Neural cell (in vitro differentiated cells): ENCODE measurements at regions not wholly inside any gene's neighbourhood (a gene's known extent, or its start where the extent isn't known, plus 50 kb on each side); places are given as distances from the start of the nearest gene placed in this dataset.

Experiments
- CTCF ChIP-seq: fragments of 450-650 bp; IDR thresholded peaks from 2 replicates; pipeline ENCODE4 v1.5.1; 2014; ENCODE audit warnings: antibody characterized with exemption, mild to moderate bottlenecking, moderate library complexity; ENCODE audit not compliant: poor library complexity, severe bottlenecking
- EZH2 ChIP-seq: fragments of 200-600, 300-800 bp; shearing (Covaris generic), sonication (generic); IDR thresholded peaks from 2 replicates; pipeline ENCODE4 v1.6.1; 2014; ENCODE audit warnings: antibody characterized with exemption, low read length, borderline replicate concordance, mild to moderate bottlenecking; ENCODE audit not compliant: insufficient read depth, poor library complexity, severe bottlenecking
- MXI1 ChIP-seq: fragments of 450-650 bp; conservative IDR thresholded peaks from 2 replicates; pipeline ENCODE4 v1.6.1; 2014; ENCODE audit warnings: antibody characterized with exemption, mild to moderate bottlenecking; ENCODE audit not compliant: poor library complexity, severe bottlenecking
- POLR2AphosphoS5 ChIP-seq: IDR thresholded peaks from 2 replicates; pipeline ENCODE4 v1.6.1; 2012
- RAD21 ChIP-seq: fragments of 450-650 bp; conservative IDR thresholded peaks from 2 replicates; pipeline ENCODE4 v1.6.1; 2014; ENCODE audit warnings: antibody characterized with exemption, mild to moderate bottlenecking, moderate library complexity
- SMC3 ChIP-seq: fragments of 450-650 bp; conservative IDR thresholded peaks from 2 replicates; pipeline ENCODE4 v1.6.1; 2014; ENCODE audit warnings: antibody characterized with exemption, mild to moderate bottlenecking, moderate library complexity; ENCODE audit not compliant: poor library complexity

- TF ChIP-seq EZH2 (no peak), CTCF (no peak), MXI1 (no peak), POLR2AphosphoS5 (no peak), SMC3 (no peak), RAD21 (no peak)
These were observed 136.0 kb upstream of the WDR11 start for GRCh38 chr10:120715171-120715570.
